HG02759 (cell line): ENCODE measurements at regions not wholly inside any gene's neighbourhood (a gene's known extent, or its start where the extent isn't known, plus 50 kb on each side); places are given as distances from the start of the nearest gene placed in this dataset.

ENCODE experiments used
- ATAC-seq: cut with Tn5 transposase; IDR thresholded peaks from one replicate; pipeline ENCODE4 v1.9.1; 2021; ENCODE audit warnings: mild to moderate bottlenecking, moderate library complexity; ENCODE audit not compliant: unreplicated experiment

- no peak for ATAC-seq
These were observed 201.9 kb downstream of the AACS start for GRCh38 chr12:125267114-125267513.

GRCh38 chr12:125269276-125269675, 204.0 kb downstream of the AACS start:
- ATAC-seq: no peak

- ATAC-seq: no peak
These were observed 206.7 kb downstream of the AACS start for GRCh38 chr12:125271892-125272291.

- ATAC-seq: no peak
These were observed 207.2 kb downstream of the AACS start for GRCh38 chr12:125272383-125272933.

DNA sequence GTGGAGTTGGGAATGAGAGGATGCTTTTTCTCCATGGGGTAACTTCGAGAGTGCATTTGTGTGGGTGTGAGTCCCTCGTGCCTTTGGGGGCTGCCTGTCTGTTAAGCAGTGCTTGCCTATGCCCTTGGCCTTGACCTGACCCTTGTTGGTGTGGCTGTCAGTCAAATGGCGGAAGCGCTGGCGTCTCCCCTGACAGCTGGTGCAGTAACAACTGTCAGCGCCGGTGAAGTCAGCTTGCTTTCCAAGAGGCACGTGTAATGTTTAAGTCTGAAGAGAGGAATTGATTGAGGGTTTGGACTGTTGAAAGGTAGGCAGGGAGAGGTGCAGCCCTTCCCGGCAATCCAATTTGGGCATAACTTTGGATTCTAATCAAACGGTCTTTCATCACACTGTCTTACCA, 211.3 kb downstream of the AACS start:
- no peak for ATAC-seq

DNA sequence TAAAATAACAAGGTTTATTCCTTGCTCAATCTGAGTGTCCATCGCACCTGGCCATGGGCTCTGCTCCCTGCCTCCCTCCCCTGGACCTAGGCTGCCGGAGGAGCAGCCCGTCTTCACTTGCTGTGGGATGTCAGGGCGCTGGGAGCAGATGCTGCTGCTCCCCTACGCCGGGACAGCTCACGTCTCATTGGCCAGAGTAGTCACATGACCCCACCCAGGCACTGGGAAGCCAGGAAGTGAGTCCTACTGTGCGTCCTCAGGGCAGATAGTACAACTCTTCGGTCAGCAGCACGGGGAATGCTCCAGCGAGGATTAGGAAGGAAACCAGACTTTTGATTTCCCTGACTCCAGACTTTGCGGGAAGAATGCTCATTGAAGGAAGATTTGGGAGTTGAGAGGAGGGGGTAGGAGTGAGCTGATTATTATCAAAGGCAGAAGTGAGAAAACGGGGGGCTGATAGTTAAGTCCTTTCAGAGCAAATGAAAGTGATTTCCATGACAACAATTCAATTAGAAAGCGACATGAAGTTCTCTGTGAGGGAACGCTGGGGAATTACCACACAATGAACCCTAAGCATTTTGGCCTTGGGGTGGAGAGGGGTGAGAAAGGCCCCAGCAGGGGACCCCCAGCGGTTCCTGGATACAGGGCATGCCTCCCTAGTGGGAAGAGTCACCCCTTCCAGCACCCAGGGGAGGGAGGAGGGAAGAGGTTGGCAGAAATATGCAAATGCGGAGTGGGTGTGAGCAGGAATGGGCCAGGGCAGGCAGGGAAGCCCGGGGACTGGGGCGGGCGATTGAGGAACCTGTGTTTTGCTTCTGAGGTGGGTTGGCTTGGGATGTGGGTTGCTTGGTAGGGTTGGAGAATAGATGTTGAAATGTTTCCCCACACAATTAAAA, 215.5 kb downstream of the AACS start:
- peak; percentile 44 for ATAC-seq

DNA sequence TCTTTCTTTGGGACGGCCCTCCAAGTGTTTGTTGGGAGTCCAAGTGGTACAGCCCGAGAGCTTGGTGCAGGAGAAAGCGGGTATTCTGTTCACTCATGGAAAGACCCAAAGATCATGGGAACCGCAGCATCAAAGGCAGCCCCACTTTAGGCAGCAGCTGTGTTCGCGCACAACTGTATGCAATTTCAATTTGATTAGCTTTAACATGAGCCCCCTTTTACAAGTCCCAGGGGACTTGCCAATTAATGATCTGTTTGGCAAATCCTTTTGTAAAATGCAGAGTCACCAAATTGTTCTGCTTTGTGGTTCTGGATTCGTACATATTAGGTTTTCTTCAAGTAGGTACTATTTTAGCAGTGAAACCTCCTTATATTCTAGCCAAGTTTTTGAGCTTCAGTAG, 217.7 kb downstream of the AACS start:
- no peak for ATAC-seq

- ATAC-seq: no peak
These were observed 218.3 kb downstream of the AACS start for GRCh38 chr12:125283521-125283920.

- ATAC-seq: no peak
These were observed 218.9 kb downstream of the AACS start for GRCh38 chr12:125284087-125284486.

DNA sequence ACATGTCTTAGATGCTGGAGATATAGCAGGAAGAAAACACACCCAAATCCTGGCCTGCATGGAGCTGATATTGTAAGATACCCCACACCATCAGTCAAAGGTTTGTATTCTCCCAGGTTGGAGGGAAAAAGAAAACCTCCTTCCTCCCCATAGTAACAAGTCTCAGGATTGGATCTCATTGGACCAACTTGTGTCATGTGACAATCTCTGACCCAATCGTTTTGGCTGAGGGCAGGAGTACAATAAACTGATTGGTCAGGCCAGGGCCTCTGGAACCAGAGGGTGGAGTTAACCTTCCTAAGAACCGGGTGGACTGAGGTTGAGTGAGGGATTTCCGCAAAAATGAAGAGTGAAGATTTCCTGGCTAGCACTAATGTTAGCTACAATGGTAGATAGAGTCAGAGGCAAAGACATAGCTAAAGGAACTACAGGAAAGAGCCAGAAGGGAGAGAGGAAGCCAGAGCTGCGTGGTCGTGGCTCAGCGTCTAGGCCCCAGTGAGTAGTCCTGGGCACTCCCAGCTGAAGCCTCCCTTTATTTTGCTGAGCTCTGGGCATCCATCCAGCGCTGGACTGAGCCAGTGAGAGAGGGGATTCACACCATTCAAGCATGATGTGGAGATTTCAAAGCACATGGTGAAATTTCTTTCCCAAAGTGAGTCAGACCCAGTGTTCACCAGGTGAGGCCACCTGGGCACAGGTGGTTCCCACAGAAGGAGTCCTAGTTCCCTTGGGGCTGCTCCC, 219.9 kb downstream of the AACS start:
- no peak for ATAC-seq

DNA sequence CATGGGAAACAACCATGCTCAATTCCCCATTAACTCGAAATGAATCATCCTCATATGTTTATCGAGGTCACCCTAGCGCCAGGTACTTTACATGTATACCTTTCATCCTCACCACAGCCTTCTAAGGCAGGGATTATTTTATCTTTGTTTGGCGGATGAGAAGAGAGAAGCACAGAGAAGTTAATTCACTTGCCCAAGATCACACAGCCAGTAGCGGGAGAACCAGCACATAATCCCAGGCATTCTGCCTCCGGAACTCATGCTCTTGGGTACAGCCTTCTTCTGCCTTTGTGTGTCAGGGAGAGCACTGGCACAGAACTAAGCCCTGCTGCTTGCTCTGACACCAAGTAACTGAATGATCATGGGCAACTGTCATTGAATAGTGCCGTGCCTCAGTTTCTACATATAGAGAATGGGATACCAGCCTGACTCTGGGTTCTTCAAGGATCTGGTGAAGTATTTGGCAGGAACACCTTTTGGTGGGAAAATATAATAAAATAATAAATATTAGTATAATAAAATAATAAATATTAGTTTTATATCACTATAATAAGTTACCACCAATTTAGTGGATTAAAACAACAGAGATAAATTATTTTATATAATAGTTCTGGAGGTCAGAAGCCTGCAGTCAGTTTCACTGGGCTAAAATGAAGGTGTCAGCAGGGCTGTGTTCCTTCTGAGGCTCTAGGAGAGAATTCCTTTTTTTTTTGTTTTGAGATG, 220.9 kb downstream of the AACS start:
- ATAC-seq: no peak

DNA sequence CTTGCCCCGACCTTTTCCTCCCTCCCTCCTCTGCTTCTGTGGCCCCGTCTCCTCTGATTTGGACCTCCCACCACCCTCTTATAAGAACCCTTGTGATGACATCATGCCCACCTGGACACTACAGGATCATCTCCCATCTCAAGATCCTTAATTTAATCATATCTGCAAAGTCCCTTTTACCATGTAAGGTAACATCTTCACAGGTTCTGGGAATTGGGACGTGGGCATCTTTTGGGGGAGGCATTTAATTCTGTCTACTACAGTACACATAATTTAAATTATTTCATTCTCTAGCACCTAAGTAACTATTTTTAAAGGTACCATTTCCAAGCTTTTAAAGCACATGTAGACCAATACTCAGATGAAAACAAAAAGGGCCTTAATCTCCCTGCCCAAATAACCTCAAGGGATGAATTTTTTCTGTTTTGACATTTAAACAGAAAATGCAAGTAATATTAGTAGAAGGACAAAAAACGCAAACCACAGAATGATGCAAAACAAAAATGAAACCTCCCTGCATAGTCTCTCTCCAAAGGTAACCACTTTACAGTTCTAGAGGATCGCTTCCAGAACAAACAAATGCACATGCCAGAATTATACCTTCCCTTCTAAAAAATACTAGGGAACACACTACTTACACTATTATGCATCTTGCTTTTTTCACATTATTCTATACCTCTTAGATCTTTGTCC, 222.1 kb downstream of the AACS start:
- ATAC-seq: peak; percentile 62

GRCh38 chr12:125288931-125289928, 224.0 kb downstream of the AACS start:
- no peak for ATAC-seq

- ATAC-seq: no peak
These were observed 224.7 kb downstream of the AACS start for GRCh38 chr12:125289970-125290369.

- no peak for ATAC-seq
These were observed 227.5 kb downstream of the AACS start for GRCh38 chr12:125292700-125293099.

DNA sequence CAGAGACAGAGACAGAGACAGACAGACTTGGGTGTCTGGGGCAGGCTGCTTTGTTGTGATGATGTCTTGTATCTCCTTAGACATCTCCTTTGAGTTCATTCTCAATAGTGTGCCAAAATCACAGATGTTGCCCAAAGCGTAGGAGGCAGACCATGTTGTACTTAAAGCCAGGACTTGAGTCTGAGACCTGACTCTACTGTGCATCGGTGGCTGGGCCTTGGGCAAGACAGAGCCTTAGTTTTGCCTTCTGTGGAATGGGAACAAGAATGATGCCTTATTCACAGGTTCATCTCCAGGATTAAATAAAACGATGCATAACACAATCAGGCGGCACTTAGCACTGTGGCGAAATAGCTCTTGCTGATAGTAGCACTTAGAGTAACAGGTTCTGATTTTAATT, 230.3 kb downstream of the AACS start:
- no peak for ATAC-seq

DNA sequence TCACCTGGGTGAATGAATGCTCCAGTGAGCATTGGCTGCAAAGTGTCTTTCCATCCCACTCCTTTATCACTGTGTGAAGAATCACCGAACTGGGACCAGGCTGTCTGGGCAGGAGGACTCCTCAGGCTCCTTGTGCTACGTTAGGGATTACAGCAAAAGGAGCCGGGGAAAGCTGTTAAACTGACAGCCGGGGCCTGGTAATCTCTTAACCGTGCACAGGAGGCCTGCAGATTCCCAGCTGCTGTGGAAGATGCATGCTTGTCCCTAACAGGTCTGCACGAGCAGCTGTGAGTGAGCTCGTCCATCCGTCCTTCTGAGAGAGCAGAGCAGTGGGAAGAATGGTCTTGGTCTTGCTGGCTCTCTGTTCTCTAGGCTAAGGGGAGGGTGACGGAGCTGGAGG, 231.5 kb downstream of the AACS start:
- no peak for ATAC-seq

DNA sequence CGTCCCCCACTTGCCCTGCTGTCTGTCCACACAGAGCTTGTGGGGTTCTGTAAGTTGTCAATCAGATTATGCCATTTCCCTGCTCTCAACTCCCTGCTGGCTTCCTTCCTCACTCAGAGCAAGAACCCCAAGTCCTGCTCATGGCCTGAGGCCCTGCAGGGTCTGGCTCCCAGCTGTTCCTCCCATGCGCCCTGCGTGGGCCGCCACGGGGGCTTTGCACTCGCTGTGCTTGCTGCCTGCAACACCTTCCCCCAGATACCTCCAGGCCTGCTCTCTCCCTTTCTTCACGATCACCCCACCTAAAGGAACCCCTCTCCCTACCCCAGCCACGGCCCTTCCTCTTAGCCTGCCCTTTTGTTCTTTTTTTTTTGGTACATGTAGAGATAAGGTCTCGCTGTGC, 234.6 kb downstream of the AACS start:
- ATAC-seq: no peak

- ATAC-seq: no peak
These were observed 235.0 kb downstream of the AACS start for GRCh38 chr12:125300249-125300648.
